ENCODE measurements at regions not wholly inside any gene's neighbourhood (a gene's known extent, or its start where the extent isn't known, plus 50 kb on each side); places are given as distances from the start of the nearest gene placed in this dataset.
A peak's percentile ranks its signal among the peaks of the same experiment; 100 is the strongest.

DNA sequence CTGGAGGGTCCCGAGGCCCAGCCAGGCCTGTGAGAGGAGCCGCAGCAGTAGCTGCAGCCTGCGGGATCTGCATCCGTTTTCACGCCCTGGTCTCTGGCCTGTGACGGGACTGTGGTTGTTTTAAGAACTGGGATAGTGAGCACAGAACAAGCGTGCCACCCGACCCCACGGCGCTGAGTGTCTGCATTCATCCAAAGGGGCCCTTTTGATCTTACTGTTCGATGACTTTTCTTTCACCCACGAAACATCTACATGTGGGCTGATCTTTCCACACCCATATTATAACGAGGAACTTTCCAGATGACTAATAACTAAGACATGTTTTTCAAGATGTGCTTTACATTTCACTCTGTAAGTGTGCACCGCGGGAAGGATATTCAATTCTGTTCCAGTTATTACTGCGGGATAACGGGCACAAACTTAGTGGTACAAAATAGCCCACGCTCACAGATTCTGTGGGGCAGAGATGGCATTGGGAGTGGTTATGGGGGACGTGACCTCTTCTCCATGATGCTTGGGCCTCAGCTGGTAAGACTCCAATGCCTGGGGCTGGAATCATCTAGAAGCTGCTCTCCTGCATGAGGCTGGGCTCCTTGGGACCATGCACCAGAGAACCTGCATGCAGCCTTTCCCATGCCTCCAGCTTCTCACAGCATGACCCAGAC, 165.0 kb downstream of the SYK start:
- FAIRE-seq: no peak
- CTCF ChIA-PET (ENCODE audit: partially characterized antibody): interaction anchor here (0.6 to 0.9 kb wide), 4 partner anchors 52 to 1623 kb away, joined by 3 to 5 read pairs (median 3); no protein-coding TSS in a partner anchor
- TF ChIP-seq CBX5 (IDR thresholded peaks at IDR 0.05; ENCODE audit: low read depth, low read length) (no peak), KDM5A (IDR thresholded peaks at IDR 0.05; ENCODE audit: low read length) (no peak), GTF2F1 (IDR thresholded peaks at IDR 0.05; ENCODE audit: borderline replicate concordance, low read depth, low read length) (no peak), TCF12 (IDR thresholded peaks at IDR 0.05; ENCODE audit: low read depth, low read length) (no peak), MAFK (IDR thresholded peaks at IDR 0.05; ENCODE audit: low read depth, low read length) (no peak), JUND (IDR thresholded peaks at IDR 0.05; ENCODE audit: low read length) (no peak), JUN (IDR thresholded peaks at IDR 0.05; ENCODE audit: low read depth, low read length) (no peak), FOSL1 (IDR thresholded peaks at IDR 0.05; ENCODE audit: insufficient read depth, low read depth, low read length) (no peak), SIN3A (conservative IDR thresholded peaks at IDR 0.05 in 1 of 2, IDR thresholded peaks at IDR 0.05 in 1 of 2; ENCODE audit: low read depth in 1 of 2, low read length in 2 of 2) (no peak)
- TF ChIP-seq, protein P1, sequence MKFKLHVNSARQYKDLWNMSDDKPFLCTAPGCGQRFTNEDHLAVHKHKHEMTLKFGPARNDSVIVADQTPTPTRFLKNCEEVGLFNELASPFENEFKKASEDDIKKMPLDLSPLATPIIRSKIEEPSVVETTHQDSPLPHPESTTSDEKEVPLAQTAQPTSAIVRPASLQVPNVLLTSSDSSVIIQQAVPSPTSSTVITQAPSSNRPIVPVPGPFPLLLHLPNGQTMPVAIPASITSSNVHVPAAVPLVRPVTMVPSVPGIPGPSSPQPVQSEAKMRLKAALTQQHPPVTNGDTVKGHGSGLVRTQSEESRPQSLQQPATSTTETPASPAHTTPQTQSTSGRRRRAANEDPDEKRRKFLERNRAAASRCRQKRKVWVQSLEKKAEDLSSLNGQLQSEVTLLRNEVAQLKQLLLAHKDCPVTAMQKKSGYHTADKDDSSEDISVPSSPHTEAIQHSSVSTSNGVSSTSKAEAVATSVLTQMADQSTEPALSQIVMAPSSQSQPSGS (IDR thresholded peaks at IDR 0.05; ENCODE audit: low read length): no peak
- TF ChIP-seq, protein P2, sequence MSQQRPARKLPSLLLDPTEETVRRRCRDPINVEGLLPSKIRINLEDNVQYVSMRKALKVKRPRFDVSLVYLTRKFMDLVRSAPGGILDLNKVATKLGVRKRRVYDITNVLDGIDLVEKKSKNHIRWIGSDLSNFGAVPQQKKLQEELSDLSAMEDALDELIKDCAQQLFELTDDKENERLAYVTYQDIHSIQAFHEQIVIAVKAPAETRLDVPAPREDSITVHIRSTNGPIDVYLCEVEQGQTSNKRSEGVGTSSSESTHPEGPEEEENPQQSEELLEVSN (IDR thresholded peaks at IDR 0.05): no peak

More for the DNA sequence above, 165.0 kb downstream of the SYK start:
- H4K5ac ChIP-seq (ENCODE audit: insufficient read length, low read depth, low read length): no peak overlapping the region
- no peaks in the 10 kb centered on the region for H3K27me3 ChIP-seq (replicated peaks in 1 of 4; ENCODE audit: control insufficient read depth in 3 of 4, extremely low read depth in 1 of 4, insufficient read depth in 3 of 4, low read length in 3 of 4)
- no peak overlapping the region for H3K4me3 ChIP-seq (ENCODE audit: extremely low read depth in 1 of 4, insufficient read depth in 2 of 4, low read depth in 3 of 4, low read length in 4 of 4)
- H3K18ac ChIP-seq (ENCODE audit: extremely low read depth, low read length): peak overlapping the region; percentile 49; the same call in 1 of the 2 replicates
- no peak overlapping the region for H3K56ac ChIP-seq (replicated peaks; ENCODE audit: insufficient read length, low read depth, low read length)
- peak overlapping the region in 1 of 2 experiments; percentile 4; a peak in 1 of 4 replicates for H3K4me2 ChIP-seq (ENCODE audit: insufficient read depth in 1 of 2, low read depth in 2 of 2, low read length in 2 of 2)
- POLR2A ChIA-PET (ENCODE audit: partially characterized antibody): no interaction called here
- H2BK120ac ChIP-seq (replicated peaks; ENCODE audit: low read depth, low read length): no peak overlapping the region
- H3K23me2 ChIP-seq (ENCODE audit: low read depth, low read length): no peaks in the 10 kb centered on the region
- H3K79me2 ChIP-seq (ENCODE audit: control insufficient read depth in 1 of 2, insufficient read depth in 2 of 2, low read length in 2 of 2): no peaks in the 10 kb centered on the region
- no peak overlapping the region for H3K14ac ChIP-seq (ENCODE audit: insufficient read length)
- H3K36me3 ChIP-seq (ENCODE audit: control insufficient read depth in 2 of 4, insufficient read depth in 4 of 4, low read length in 3 of 4): no peaks in the 10 kb centered on the region
- no peak overlapping the region for H2AFZ ChIP-seq (ENCODE audit: low read length)
- peaks cover 0 to 18% (median 10%) of the 10 kb centered on the region in 4 experiments; a peak in 6 of 7 replicates for H3K4me1 ChIP-seq (replicated peaks in 1 of 4; ENCODE audit: control insufficient read depth in 3 of 4, insufficient read depth in 4 of 4, low read length in 3 of 4)
- H4K91ac ChIP-seq (replicated peaks; ENCODE audit: insufficient read length, low read length): no peak overlapping the region
- H2BK15ac ChIP-seq (ENCODE audit: low read length): no peak overlapping the region
- no peaks in the 10 kb centered on the region for H3K9me3 ChIP-seq (ENCODE audit: insufficient read depth in 2 of 2, low read depth in 1 of 2, low read length in 1 of 2)
- H3K27ac ChIP-seq (ENCODE audit: low read depth, low read length): no peak overlapping the region
- WGBS, 2 experiments (ENCODE audit: extremely low coverage in 1 of 2, insufficient coverage in 1 of 2, insufficient read length in 1 of 2, insufficient replicate concordance in 2 of 2, low coverage in 1 of 2, low lambda C conversion rate in 2 of 2, missing lambda C conversion rate in 1 of 2): 91% methylated on average over 16 of the region's 19 CpGs; no CpG with 5 or more reads in 1 of the 2 experiments
- H4K8ac ChIP-seq (ENCODE audit: extremely low read depth, insufficient read depth, low read length): no peak overlapping the region
- no peak overlapping the region for H3K4ac ChIP-seq (replicated peaks; ENCODE audit: insufficient read length, low read depth, low read length)
- no peaks in the 10 kb centered on the region for H4K20me1 ChIP-seq (replicated peaks in 1 of 2; ENCODE audit: control insufficient read depth in 1 of 2, insufficient read depth in 2 of 2, low read length in 2 of 2)
- H2BK5ac ChIP-seq (ENCODE audit: low read depth, low read length): no peak overlapping the region
- H3K23ac ChIP-seq (ENCODE audit: insufficient read length): no peak overlapping the region
- H3K79me1 ChIP-seq (ENCODE audit: low read depth, low read length): no peaks in the 10 kb centered on the region
- 0 out of 2 replicates have a peak overlapping the region, but pooled peaks have one; percentile 84 for H2BK12ac ChIP-seq (ENCODE audit: low read depth, low read length)
- 0 out of 2 replicates have a peak overlapping the region, but pooled peaks have one; percentile 68 for H2AK5ac ChIP-seq (ENCODE audit: low read depth, low read length)
- H3K9ac ChIP-seq (replicated peaks in 1 of 4; ENCODE audit: extremely low read depth in 1 of 4, low read depth in 3 of 4, low read length in 3 of 4): no peak overlapping the region
- no peak overlapping the region; the same call in 1 of the 2 replicates for H2BK20ac ChIP-seq (ENCODE audit: low read length)
- no peak for DNase-seq (ENCODE audit: low read depth in 1 of 2, low spot score in 2 of 2)
